Psoas muscle (tissue), 7 donors: ENCODE measurements at regions not wholly inside any gene's neighbourhood (a gene's known extent, or its start where the extent isn't known, plus 50 kb on each side); places are given as distances from the start of the nearest gene placed in this dataset.

Experiments used
- ATAC-seq, 4 donors: fragments of 200-7000 bp; cut with Tn5 transposase; one replicate each; pipeline ENCODE4 v1.9.1; 2020; ENCODE audit warnings: moderate library complexity in 3 of 4, mild to moderate bottlenecking in 2 of 4
- DNase-seq, 2 donors: peaks; one replicate each; pipeline ENCODE4 v3.0.0-alpha.2; 2020
- H3K27ac ChIP-seq: fragments of 200-600 bp; one replicate; pipeline ENCODE4 v1.8.0; 2022
- H3K27me3 ChIP-seq, 3 donors: fragments of 200-600 bp in 1 of 3; one replicate each; pipeline versions ENCODE4 v1.6.1 to v1.8.0; 2013 to 2022; ENCODE audit warnings: low read length in 2 of 3, mild to moderate bottlenecking in 2 of 3, moderate library complexity in 1 of 3; ENCODE audit not compliant: insufficient read depth in 3 of 3
- H3K36me3 ChIP-seq, 2 donors: fragments of 200-600 bp in 1 of 2; one replicate each; pipeline versions ENCODE4 v1.6.1 to v1.8.0; 2013 to 2022; ENCODE audit warnings: low read depth in 1 of 2, mild to moderate bottlenecking in 1 of 2, moderate library complexity in 1 of 2; ENCODE audit not compliant: insufficient read depth in 1 of 2
- H3K4me1 ChIP-seq: fragments of 200-600 bp; one replicate; pipeline ENCODE4 v1.8.0; 2022
- H3K4me3 ChIP-seq: fragments of 200-600 bp; one replicate; pipeline ENCODE4 v1.8.0; 2022; ENCODE audit warnings: mild to moderate bottlenecking
- H3K9me3 ChIP-seq: fragments of 200-600 bp; one replicate; pipeline ENCODE4 v1.8.0; 2022
- CTCF ChIP-seq: fragments of 200-600 bp; IDR thresholded peaks from one replicate; pipeline ENCODE4 v1.8.0; 2022; ENCODE audit warnings: antibody characterized with exemption
- WGBS, 3 donors: extraction: QIAGEN DNeasy Blood & Tissue Kit; methylation state at CpG; one replicate each; pipeline versions ENCODE4 v1.1.6 to v1.1.7; 2013; 5-methylcytosine and 5-hydroxymethylcytosine counted together
- intact Hi-C, 2 donors: fragments of 100-400 bp; cut with DNase I; formaldehyde crosslinking; loops; one replicate each; pipeline versions ENCODE4 v1.11.0 to v1.14.2; 2022
- donor health status: healthy with polysubstance abuse.
- donor health status: DM: no; HTN: no; CAD: no; lungs with moderate emphysema.
- donor health status: Bipolar disorder and iron deficiency.
- donor health status: healthy.
- donor health status: DM: yes; HTN: yes; CAD: no.
- donor health status: DM: no; HTN: no; CAD: no.
- donor health status: DM: yes; HTN: yes; CAD: no.

GRCh38 chr1:222127526-222128152 is 385.8 kb upstream of the DUSP10 start:
- WGBS, 3 donors: 58 to 70% (median 63%) methylated on average over 3 of the region's 3 CpGs
- Histone ChIP-seq H3K9me3 (no peaks in the 10 kb centered on the region), H3K27me3 (no peaks in the 10 kb centered on the region), H3K4me1 (no peaks in the 10 kb centered on the region), H3K4me3 (no peak overlapping the region), H3K36me3 (no peaks in the 10 kb centered on the region), H3K27ac (no peak overlapping the region)
- ATAC-seq: no peak
- intact Hi-C loops: no loop called here
- no peak for DNase-seq
- TF ChIP-seq CTCF: no peak

DNA sequence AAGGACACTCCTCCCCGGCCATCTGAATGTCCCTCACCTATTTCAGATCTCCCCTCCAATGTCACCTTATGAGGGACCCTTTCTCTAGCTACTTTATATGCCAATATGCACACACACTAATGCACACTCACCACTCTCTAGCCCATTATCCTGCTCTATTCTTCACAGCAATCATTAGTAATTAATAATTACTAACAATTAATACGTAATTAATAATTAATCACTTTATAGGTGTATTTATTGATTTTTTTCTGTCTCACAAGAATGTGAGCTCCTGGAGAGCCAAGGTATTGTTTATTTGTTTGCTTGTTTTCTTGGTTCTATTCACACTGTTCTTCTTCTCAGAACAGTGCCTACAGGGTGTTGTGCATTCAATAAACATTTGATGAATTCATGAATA is 385.2 kb upstream of the DUSP10 start:
- DNase-seq: no peak
- WGBS, 3 donors: 83 to 94% (median 89%) methylated on average over 2 of the region's 2 CpGs
- intact Hi-C loops: no loop called here
- Histone ChIP-seq H3K4me3 (no peak overlapping the region), H3K9me3 (no peaks in the 10 kb centered on the region), H3K27ac (no peak overlapping the region), H3K4me1 (no peaks in the 10 kb centered on the region), H3K27me3 (no peaks in the 10 kb centered on the region), H3K36me3 (no peaks in the 10 kb centered on the region)
- TF ChIP-seq CTCF: no peak
- ATAC-seq: no peak

DNA sequence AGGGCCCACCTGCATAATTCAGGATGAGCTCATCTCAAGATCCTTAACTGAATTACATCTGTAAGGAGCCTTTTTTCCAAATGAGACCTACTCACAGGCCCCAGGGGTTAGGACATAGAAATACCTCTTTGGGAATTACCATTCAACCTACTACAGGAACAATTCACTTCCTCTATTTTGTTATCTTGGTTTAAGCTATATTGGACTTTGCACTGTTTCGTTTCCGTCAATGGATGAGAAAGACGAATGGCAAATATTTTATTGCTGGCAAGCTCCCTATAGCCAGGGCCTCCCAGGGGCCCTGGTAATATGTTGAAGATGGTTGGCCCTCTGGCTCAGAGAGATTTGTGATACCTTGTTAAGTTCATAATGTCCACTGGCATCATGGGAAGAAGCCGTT is 384.2 kb upstream of the DUSP10 start:
- H3K36me3 ChIP-seq: no peaks in the 10 kb centered on the region
- no peak for TF ChIP-seq CTCF
- no peaks in the 10 kb centered on the region for H3K4me1 ChIP-seq
- ATAC-seq (no peak), DNase-seq (no peak)
- WGBS, 3 donors: 84 to 95% (median 89%) methylated on average over 4 of the region's 4 CpGs
- H3K9me3 ChIP-seq: no peaks in the 10 kb centered on the region
- intact Hi-C loops: no loop called here
- H3K27ac ChIP-seq: no peak overlapping the region
- H3K27me3 ChIP-seq: no peaks in the 10 kb centered on the region
- no peak overlapping the region for H3K4me3 ChIP-seq

GRCh38 chr1:222124602-222125001 is 382.7 kb upstream of the DUSP10 start:
- Histone ChIP-seq H3K4me3 (no peak overlapping the region), H3K27ac (no peak overlapping the region), H3K27me3 (no peaks in the 10 kb centered on the region), H3K9me3 (no peaks in the 10 kb centered on the region), H3K4me1 (no peaks in the 10 kb centered on the region), H3K36me3 (no peaks in the 10 kb centered on the region)
- no peak for ATAC-seq
- 19 to 32% (median 26%) methylated on average over 1 of the region's 1 CpG for WGBS, 3 donors
- DNase-seq: no peak
- intact Hi-C loops: no loop called here
- TF ChIP-seq CTCF: no peak

- intact Hi-C loops: no loop called here
- H3K4me3 ChIP-seq: no peak overlapping the region
- H3K27me3 ChIP-seq: no peaks in the 10 kb centered on the region
- no peak for TF ChIP-seq CTCF
- no peaks in the 10 kb centered on the region for H3K9me3 ChIP-seq
- no peak overlapping the region for H3K27ac ChIP-seq
- no peaks in the 10 kb centered on the region for H3K4me1 ChIP-seq
- no peaks in the 10 kb centered on the region for H3K36me3 ChIP-seq
- no peak for DNase-seq
- ATAC-seq: no peak
- 53 to 65% (median 62%) methylated on average over 2 of the region's 2 CpGs for WGBS, 3 donors
Measured at GRCh38 chr1:222123111-222123510, 381.2 kb upstream of the DUSP10 start.
